ENCODE measurements at regions not wholly inside any gene's neighbourhood (a gene's known extent, or its start where the extent isn't known, plus 50 kb on each side); places are given as distances from the start of the nearest gene placed in this dataset.

- Mint-ChIP-seq H3K4me1 (no peaks in the 10 kb centered on the region), H3K36me3 (no peaks in the 10 kb centered on the region), H3K27ac (no peak overlapping the region), H3K27me3 (ENCODE audit: low read depth in 2 of 2) (no peaks in the 10 kb centered on the region), H3K9me3 (peaks cover 3 to 8% of the 10 kb centered on the region in 2 donors), H3K4me3 (no peak overlapping the region)
- WGBS (ENCODE audit: insufficient coverage), result no CpG with 5 or more reads among the region's 1 CpG
- no peak for DNase-seq
- no peak for TF ChIP-seq CTCF (IDR thresholded peaks at IDR 0.05)
- Histone ChIP-seq H3K4me1 (ENCODE audit: control insufficient read depth, insufficient read depth, low read length) (no peaks in the 10 kb centered on the region), H3K36me3 (ENCODE audit: control insufficient read depth, insufficient read depth, low read length) (no peaks in the 10 kb centered on the region), H3K9me3 (ENCODE audit: control insufficient read depth, insufficient read depth, low read length) (no peaks in the 10 kb centered on the region), H3K4me3 (ENCODE audit: low read length) (no peak overlapping the region), H3K27me3 (ENCODE audit: control insufficient read depth, insufficient read depth, low read length) (no peaks in the 10 kb centered on the region), H3K27ac (ENCODE audit: low read length) (no peak overlapping the region)
- intact Hi-C loops (cut with micrococcal nuclease), result no loop called here
- no peak for ATAC-seq
Observed at GRCh38 chr10:57919864-57920263, 347.8 kb downstream of the IPMK start.

GRCh38 chr10:57917019-57917418 lies 350.7 kb downstream of the IPMK start:
- peaks cover 0 to 6% of the 10 kb centered on the region in 2 donors for H3K9me3 Mint-ChIP-seq

GRCh38 chr10:57905861-57906260 lies 361.8 kb downstream of the IPMK start:
- no peak for TF ChIP-seq CTCF (IDR thresholded peaks at IDR 0.05)

More at GRCh38 chr10:57917019-57917418, 350.7 kb downstream of the IPMK start:
- Histone ChIP-seq H3K27ac (ENCODE audit: low read length) (no peak overlapping the region), H3K36me3 (ENCODE audit: control insufficient read depth, insufficient read depth, low read length) (no peaks in the 10 kb centered on the region), H3K4me1 (ENCODE audit: control insufficient read depth, insufficient read depth, low read length) (no peaks in the 10 kb centered on the region), H3K4me3 (ENCODE audit: low read length) (no peak overlapping the region), H3K27me3 (ENCODE audit: control insufficient read depth, insufficient read depth, low read length) (no peaks in the 10 kb centered on the region), H3K9me3 (ENCODE audit: control insufficient read depth, insufficient read depth, low read length) (no peaks in the 10 kb centered on the region)
- Mint-ChIP-seq H3K4me3 (no peak overlapping the region), H3K27ac (no peak overlapping the region), H3K36me3 (no peaks in the 10 kb centered on the region), H3K4me1 (no peaks in the 10 kb centered on the region), H3K27me3 (ENCODE audit: low read depth in 2 of 2) (no peaks in the 10 kb centered on the region)
- no peak for ATAC-seq
- intact Hi-C loops (cut with micrococcal nuclease), result no loop called here
- TF ChIP-seq CTCF (IDR thresholded peaks at IDR 0.05), result no peak
- no peak for DNase-seq

GRCh38 chr10:57905010-57905409 lies 362.7 kb downstream of the IPMK start:
- Mint-ChIP-seq H3K27ac (no peak overlapping the region), H3K4me1 (no peaks in the 10 kb centered on the region), H3K4me3 (no peak overlapping the region), H3K36me3 (no peaks in the 10 kb centered on the region), H3K27me3 (ENCODE audit: low read depth in 2 of 2) (no peaks in the 10 kb centered on the region), H3K9me3 (peaks cover 0 to 5% of the 10 kb centered on the region in 2 donors)
- no peak for DNase-seq
- no peak for ATAC-seq
- Histone ChIP-seq H3K9me3 (ENCODE audit: control insufficient read depth, insufficient read depth, low read length) (no peaks in the 10 kb centered on the region), H3K4me1 (ENCODE audit: control insufficient read depth, insufficient read depth, low read length) (no peaks in the 10 kb centered on the region), H3K4me3 (ENCODE audit: low read length) (no peak overlapping the region), H3K27ac (ENCODE audit: low read length) (no peak overlapping the region), H3K27me3 (ENCODE audit: control insufficient read depth, insufficient read depth, low read length) (no peaks in the 10 kb centered on the region), H3K36me3 (ENCODE audit: control insufficient read depth, insufficient read depth, low read length) (no peaks in the 10 kb centered on the region)
- TF ChIP-seq CTCF (IDR thresholded peaks at IDR 0.05), result no peak
- intact Hi-C loops (cut with micrococcal nuclease), result no loop called here
- WGBS (ENCODE audit: insufficient coverage), result 100% methylated on average over 1 of the region's 2 CpGs

More at GRCh38 chr10:57905861-57906260, 361.8 kb downstream of the IPMK start:
- no peaks in the 10 kb centered on the region for H3K36me3 Mint-ChIP-seq
- Histone ChIP-seq H3K36me3 (ENCODE audit: control insufficient read depth, insufficient read depth, low read length) (no peaks in the 10 kb centered on the region), H3K4me1 (ENCODE audit: control insufficient read depth, insufficient read depth, low read length) (no peaks in the 10 kb centered on the region), H3K9me3 (ENCODE audit: control insufficient read depth, insufficient read depth, low read length) (no peaks in the 10 kb centered on the region), H3K27me3 (ENCODE audit: control insufficient read depth, insufficient read depth, low read length) (no peaks in the 10 kb centered on the region), H3K27ac (ENCODE audit: low read length) (no peak overlapping the region), H3K4me3 (ENCODE audit: low read length) (no peak overlapping the region)
- no peak overlapping the region for H3K27ac Mint-ChIP-seq
- intact Hi-C loops (cut with micrococcal nuclease), result no loop called here
- ATAC-seq (no peak), DNase-seq (no peak)
- peaks cover 3 to 5% of the 10 kb centered on the region in 2 donors for H3K9me3 Mint-ChIP-seq
- H3K4me3 Mint-ChIP-seq, result no peak overlapping the region
- H3K4me1 Mint-ChIP-seq, result no peaks in the 10 kb centered on the region
- H3K27me3 Mint-ChIP-seq (ENCODE audit: low read depth in 2 of 2), result no peaks in the 10 kb centered on the region
- whole genome bisulfite sequencing (ENCODE audit: insufficient coverage), result 90% methylated on average over 2 of the region's 2 CpGs
